ENCODE measurements at regions not wholly inside any gene's neighbourhood (a gene's known extent, or its start where the extent isn't known, plus 50 kb on each side); places are given as distances from the start of the nearest gene placed in this dataset.

DNA sequence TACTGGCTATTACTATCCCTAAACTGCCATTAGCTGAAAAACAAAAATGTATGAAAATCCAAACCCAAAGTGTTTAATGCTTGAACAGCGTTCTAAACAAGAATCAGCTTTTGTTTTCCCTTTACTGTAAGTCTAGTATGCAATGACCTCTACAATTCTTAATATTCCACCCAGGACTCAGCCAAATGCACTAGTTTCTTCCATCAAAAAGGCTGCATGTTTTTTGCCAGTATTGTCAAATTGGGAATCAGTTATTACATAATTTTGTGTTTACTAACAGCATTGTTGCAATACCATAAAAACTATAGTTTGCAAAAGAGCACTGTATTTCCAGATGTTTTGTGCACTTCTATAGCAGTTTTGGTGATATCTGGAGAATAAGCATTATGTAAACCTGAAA, 634.5 kb downstream of the LTN1 start:
- Histone ChIP-seq H3K79me2 (ENCODE audit: control insufficient read depth, insufficient read depth, low read length) (no peaks in the 10 kb centered on the region), H2AFZ (ENCODE audit: low read depth, low read length) (no peak overlapping the region), H3K36me3 (ENCODE audit: control insufficient read depth in 2 of 2, extremely low read depth in 1 of 2, insufficient read depth in 2 of 2, low read length in 2 of 2) (no peaks in the 10 kb centered on the region), H3K9me1 (replicated peaks; ENCODE audit: control insufficient read depth, extremely low read depth, insufficient read depth, low read length) (no peaks in the 10 kb centered on the region), H4K20me1 (replicated peaks; ENCODE audit: control insufficient read depth, extremely low read depth, insufficient read depth, low read length) (no peaks in the 10 kb centered on the region), H3K4me3 (replicated peaks in 1 of 3; ENCODE audit: insufficient read depth in 1 of 3, low read depth in 1 of 3, low read length in 3 of 3) (no peak overlapping the region), H3K4me2 (ENCODE audit: insufficient read depth, low read length) (no peak overlapping the region), H3K9me3 (replicated peaks; ENCODE audit: control insufficient read depth, insufficient read depth, low read length) (no peaks in the 10 kb centered on the region), H3K4me1 (ENCODE audit: control insufficient read depth, extremely low read depth, insufficient read depth, low read length) (no peaks in the 10 kb centered on the region), H3K27ac (ENCODE audit: insufficient read depth, low read depth, low read length) (no peak overlapping the region), H3K9ac (replicated peaks; ENCODE audit: extremely low read depth, insufficient read depth, low read length) (no peak overlapping the region), H3K27me3 (ENCODE audit: control insufficient read depth in 2 of 2, insufficient read depth in 2 of 2, low read length in 2 of 2) (no peaks in the 10 kb centered on the region)
- ChIA-PET POLR2A (no interaction called here), CTCF (interaction anchor here (1.0 kb wide), 1 partner anchor 19 kb away, joined by 3 read pairs; no protein-coding TSS in a partner anchor)
- TF ChIP-seq MYC (IDR thresholded peaks at IDR 0.05; ENCODE audit: low read depth, low read length) (no peak), CTCF (IDR thresholded peaks at IDR 0.05; ENCODE audit: extremely low read depth in 1 of 2, insufficient read depth in 1 of 2, low read depth in 1 of 2, low read length in 2 of 2) (no peak), EZH2 (IDR thresholded peaks at IDR 0.05; ENCODE audit: borderline replicate concordance, low read depth, low read length, severe bottlenecking) (no peak), POLR2AphosphoS5 (IDR thresholded peaks at IDR 0.05; ENCODE audit: insufficient read depth, low read depth, low read length) (no peak)
- dilution Hi-C loops (cut with MboI; ENCODE audit: extremely low pct_ligation_motif_present, low sequenced_read_pairs), result no loop called here
- no TSS peak for BruUV-seq (replicated peaks)
- FAIRE-seq, result no peak
- intact Hi-C loops (cut with micrococcal nuclease), result no loop called here
- DNase-seq (ENCODE audit: low read depth, low spot score), result no peak

GRCh38 chr21:28357743-28358142, 634.9 kb downstream of the LTN1 start:
- no peaks in the 10 kb centered on the region for H3K4me1 ChIP-seq (ENCODE audit: control insufficient read depth, extremely low read depth, insufficient read depth, low read length)
- H3K9me3 ChIP-seq (replicated peaks; ENCODE audit: control insufficient read depth, insufficient read depth, low read length), result no peaks in the 10 kb centered on the region
- H3K4me3 ChIP-seq (replicated peaks in 1 of 3; ENCODE audit: insufficient read depth in 1 of 3, low read depth in 1 of 3, low read length in 3 of 3), result no peak overlapping the region
- no peak overlapping the region for H3K9ac ChIP-seq (replicated peaks; ENCODE audit: extremely low read depth, insufficient read depth, low read length)
- no peaks in the 10 kb centered on the region for H3K36me3 ChIP-seq (ENCODE audit: control insufficient read depth in 2 of 2, extremely low read depth in 1 of 2, insufficient read depth in 2 of 2, low read length in 2 of 2)
- FAIRE-seq (no peak), DNase-seq (ENCODE audit: low read depth, low spot score) (no peak)
- H3K27ac ChIP-seq (ENCODE audit: insufficient read depth, low read depth, low read length), result no peak overlapping the region
- H3K9me1 ChIP-seq (replicated peaks; ENCODE audit: control insufficient read depth, extremely low read depth, insufficient read depth, low read length), result no peaks in the 10 kb centered on the region
- no peak for TF ChIP-seq FOS (IDR thresholded peaks at IDR 0.05; ENCODE audit: borderline replicate concordance, insufficient read depth, low read length)
- no peak for TF ChIP-seq JUN (IDR thresholded peaks at IDR 0.05; ENCODE audit: borderline replicate concordance, insufficient read depth, insufficient read length, low read depth)
- no peak for TF ChIP-seq CTCF (IDR thresholded peaks at IDR 0.05; ENCODE audit: extremely low read depth in 1 of 2, insufficient read depth in 1 of 2, low read depth in 1 of 2, low read length in 2 of 2)
- TF ChIP-seq POLR2AphosphoS5 (IDR thresholded peaks at IDR 0.05; ENCODE audit: insufficient read depth, low read depth, low read length), result no peak
- TF ChIP-seq POLR2A (IDR thresholded peaks at IDR 0.05; ENCODE audit: low read depth, low read length), result no peak
- TF ChIP-seq GATA2 (IDR thresholded peaks at IDR 0.05; ENCODE audit: insufficient read depth, insufficient read length, low read depth, low read length), result no peak
- TF ChIP-seq MYC (IDR thresholded peaks at IDR 0.05; ENCODE audit: low read depth, low read length), result no peak
- TF ChIP-seq EZH2 (IDR thresholded peaks at IDR 0.05; ENCODE audit: borderline replicate concordance, low read depth, low read length, severe bottlenecking), result no peak
- TF ChIP-seq, protein P1, sequence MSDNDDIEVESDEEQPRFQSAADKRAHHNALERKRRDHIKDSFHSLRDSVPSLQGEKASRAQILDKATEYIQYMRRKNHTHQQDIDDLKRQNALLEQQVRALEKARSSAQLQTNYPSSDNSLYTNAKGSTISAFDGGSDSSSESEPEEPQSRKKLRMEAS (IDR thresholded peaks at IDR 0.05; ENCODE audit: insufficient read depth, insufficient read length), result no peak
- intact Hi-C loops (cut with micrococcal nuclease) (no loop called here), dilution Hi-C loops (cut with MboI; ENCODE audit: extremely low pct_ligation_motif_present, low sequenced_read_pairs) (no loop called here)
- CTCF ChIA-PET, result interaction anchor here (1.0 kb wide), 1 partner anchor 19 kb away, joined by 3 read pairs; no protein-coding TSS in a partner anchor
- H3K4me2 ChIP-seq (ENCODE audit: insufficient read depth, low read length), result no peak overlapping the region
- no peaks in the 10 kb centered on the region for H4K20me1 ChIP-seq (replicated peaks; ENCODE audit: control insufficient read depth, extremely low read depth, insufficient read depth, low read length)
- POLR2A ChIA-PET, result no interaction called here
- no peaks in the 10 kb centered on the region for H3K27me3 ChIP-seq (ENCODE audit: control insufficient read depth in 2 of 2, insufficient read depth in 2 of 2, low read length in 2 of 2)
- H3K79me2 ChIP-seq (ENCODE audit: control insufficient read depth, insufficient read depth, low read length), result no peaks in the 10 kb centered on the region
- no peak overlapping the region for H2AFZ ChIP-seq (ENCODE audit: low read depth, low read length)
- BruUV-seq (replicated peaks), result no TSS peak
